Spinal cord (tissue), 9 donors: ENCODE measurements at regions not wholly inside any gene's neighbourhood (a gene's known extent, or its start where the extent isn't known, plus 50 kb on each side); places are given as distances from the start of the nearest gene placed in this dataset.
A peak's percentile ranks its signal among the peaks of the same experiment; 100 is the strongest.

Source experiments
- DNase-seq, 6 donors: peaks; one replicate each; pipeline versions ENCODE4 v3.0.0 to v3.0.0-alpha.2; 2013 to 2015; ENCODE audit warnings: low spot score in 6 of 6, low read depth in 4 of 6
- H3K27ac ChIP-seq: one replicate; pipeline ENCODE4 v1.5.1; 2013; ENCODE audit warnings: low read depth, low read length, control low read depth
- H3K27me3 ChIP-seq: one replicate; pipeline ENCODE4 v1.6.1; 2013; ENCODE audit warnings: low read length; ENCODE audit not compliant: control insufficient read depth, insufficient read depth
- H3K36me3 ChIP-seq: one replicate; pipeline ENCODE4 v1.6.1; 2013; ENCODE audit warnings: low read length; ENCODE audit not compliant: control insufficient read depth, insufficient read depth
- H3K4me1 ChIP-seq: one replicate; pipeline ENCODE4 v1.6.1; 2013; ENCODE audit warnings: low read length; ENCODE audit not compliant: control insufficient read depth, insufficient read depth
- H3K4me3 ChIP-seq: one replicate; pipeline ENCODE4 v1.5.1; 2013; ENCODE audit warnings: low read depth, low read length, control low read depth
- H3K9me3 ChIP-seq: one replicate; pipeline ENCODE4 v1.6.1; 2013; ENCODE audit warnings: low read length; ENCODE audit not compliant: control insufficient read depth, insufficient read depth
- WGBS: methylation state at CpG from one replicate; pipeline ENCODE4 v1.1.5; 2013; ENCODE audit warnings: missing lambda C conversion rate; ENCODE audit not compliant: insufficient coverage; 5-methylcytosine and 5-hydroxymethylcytosine counted together
- donor health status: healthy.

- no peak overlapping the region for H3K27ac ChIP-seq
- H3K4me3 ChIP-seq, result no peak overlapping the region
- H3K36me3 ChIP-seq, result no peaks in the 10 kb centered on the region
- no peaks in the 10 kb centered on the region for H3K9me3 ChIP-seq
- H3K4me1 ChIP-seq, result no peaks in the 10 kb centered on the region
- 100% methylated on average over 1 of the region's 2 CpGs for WGBS
- no peaks in the 10 kb centered on the region for H3K27me3 ChIP-seq
- DNase-seq, result no peak
These were observed 622.9 kb upstream of the SGO1 start for GRCh38 chr3:20808864-20809263.

DNA sequence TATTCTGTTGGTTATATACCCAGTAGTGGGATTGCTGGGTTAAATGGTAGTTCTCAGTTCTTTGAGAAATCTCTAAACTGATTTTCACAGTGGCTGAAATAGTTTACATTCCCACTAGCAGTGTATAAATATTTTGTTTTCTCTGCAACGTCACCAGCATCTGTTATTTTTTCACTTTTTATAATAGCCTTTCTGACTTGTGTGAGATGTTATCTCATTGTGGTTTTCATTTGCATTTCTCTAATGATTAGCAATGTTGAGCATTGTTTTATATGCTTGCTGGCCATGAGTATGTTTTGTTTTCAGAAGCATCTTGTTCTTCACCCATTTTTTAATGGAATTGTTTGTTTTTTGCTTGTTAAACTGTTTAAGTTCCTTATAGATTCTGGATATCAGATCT lies 612.7 kb upstream of the SGO1 start:
- Histone ChIP-seq H3K27ac (no peak overlapping the region), H3K4me3 (no peak overlapping the region), H3K4me1 (no peaks in the 10 kb centered on the region), H3K27me3 (no peaks in the 10 kb centered on the region), H3K36me3 (no peaks in the 10 kb centered on the region), H3K9me3 (no peaks in the 10 kb centered on the region)
- WGBS, result no CpG with 5 or more reads among the region's 1 CpG
- no peak for DNase-seq

GRCh38 chr3:20787005-20787404 lies 601.0 kb upstream of the SGO1 start:
- Histone ChIP-seq H3K27me3 (no peaks in the 10 kb centered on the region), H3K27ac (no peak overlapping the region), H3K4me3 (no peak overlapping the region), H3K9me3 (no peaks in the 10 kb centered on the region), H3K36me3 (no peaks in the 10 kb centered on the region), H3K4me1 (no peaks in the 10 kb centered on the region)
- no peak for DNase-seq
- 29% methylated on average over 1 of the region's 4 CpGs for WGBS

DNA sequence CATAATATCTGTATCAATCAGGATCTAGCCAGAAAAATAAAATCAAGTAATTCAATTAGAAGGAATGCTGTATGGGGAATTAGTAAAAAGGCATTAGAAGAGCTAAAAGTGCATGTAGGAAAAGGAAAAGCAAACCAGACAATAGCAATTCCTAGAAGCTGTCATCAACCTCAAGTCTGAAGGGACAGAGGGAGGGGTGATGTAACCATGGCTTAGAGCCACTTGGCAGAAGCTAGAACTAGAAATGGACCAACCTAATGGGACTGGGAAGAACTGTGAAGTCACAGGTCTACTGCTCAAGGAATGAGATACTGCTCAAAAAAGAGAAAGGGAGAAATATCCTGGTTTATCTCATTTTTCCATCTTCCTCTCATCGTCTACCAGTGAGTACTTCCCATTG lies 590.7 kb upstream of the SGO1 start:
- DNase-seq, result no peak
- H3K4me1 ChIP-seq, result no peaks in the 10 kb centered on the region
- no CpG with 5 or more reads among the region's 1 CpG for WGBS
- peaks cover 5% of the 10 kb centered on the region for H3K9me3 ChIP-seq
- no peak overlapping the region for H3K27ac ChIP-seq
- H3K4me3 ChIP-seq, result no peak overlapping the region
- no peaks in the 10 kb centered on the region for H3K36me3 ChIP-seq
- no peaks in the 10 kb centered on the region for H3K27me3 ChIP-seq

GRCh38 chr3:20776286-20776685 lies 590.3 kb upstream of the SGO1 start:
- Histone ChIP-seq H3K36me3 (no peaks in the 10 kb centered on the region), H3K9me3 (peaks cover 3% of the 10 kb centered on the region), H3K27ac (no peak overlapping the region), H3K27me3 (no peaks in the 10 kb centered on the region), H3K4me1 (no peaks in the 10 kb centered on the region), H3K4me3 (no peak overlapping the region)
- no CpG with 5 or more reads among the region's 1 CpG for WGBS
- peak in 1 of 6 donors; percentile 2 for DNase-seq

DNA sequence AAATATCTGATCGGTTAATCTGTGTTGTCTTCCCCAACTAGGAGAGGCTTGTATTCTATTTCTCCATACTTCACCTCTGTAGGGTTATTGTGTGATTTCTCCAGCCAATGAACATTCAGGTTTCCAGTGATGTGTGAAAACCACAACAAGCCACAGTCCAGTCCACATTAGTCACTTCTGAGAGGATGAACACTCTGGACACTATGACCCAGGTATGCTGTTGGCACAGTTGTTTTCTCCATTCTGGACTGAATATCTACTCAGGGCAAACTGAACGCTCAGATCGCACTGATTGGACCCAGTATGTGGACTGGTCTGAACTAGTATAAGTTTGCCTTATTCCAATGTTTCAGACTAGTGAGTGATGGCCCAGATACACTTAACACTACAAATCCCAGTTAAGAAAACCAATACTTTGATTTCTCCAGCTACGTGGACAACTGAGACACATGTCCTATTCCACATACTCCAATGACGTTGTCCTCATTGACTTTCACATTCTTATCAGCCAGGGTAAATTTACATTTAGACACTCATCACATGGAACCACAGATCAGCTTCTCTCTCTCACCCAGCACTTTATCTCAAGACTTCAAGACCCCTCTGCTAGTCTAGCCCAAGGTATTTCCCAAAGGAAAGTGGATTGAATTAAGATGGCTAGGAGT lies 587.4 kb upstream of the SGO1 start:
- no peaks in the 10 kb centered on the region for H3K27me3 ChIP-seq
- H3K4me3 ChIP-seq, result no peak overlapping the region
- 100% methylated on average over 2 of the region's 5 CpGs for WGBS
- no peak overlapping the region for H3K27ac ChIP-seq
- H3K36me3 ChIP-seq, result no peaks in the 10 kb centered on the region
- H3K4me1 ChIP-seq, result no peaks in the 10 kb centered on the region
- no peak for DNase-seq
- no peaks in the 10 kb centered on the region for H3K9me3 ChIP-seq

- H3K9me3 ChIP-seq, result no peaks in the 10 kb centered on the region
- no peak overlapping the region for H3K27ac ChIP-seq
- H3K4me1 ChIP-seq, result no peaks in the 10 kb centered on the region
- no peaks in the 10 kb centered on the region for H3K27me3 ChIP-seq
- H3K36me3 ChIP-seq, result no peaks in the 10 kb centered on the region
- DNase-seq, result no peak
- H3K4me3 ChIP-seq, result no peak overlapping the region
These were observed 586.9 kb upstream of the SGO1 start for GRCh38 chr3:20772869-20773268.

- Histone ChIP-seq H3K4me3 (no peak overlapping the region), H3K36me3 (no peaks in the 10 kb centered on the region), H3K9me3 (no peaks in the 10 kb centered on the region), H3K27ac (no peak overlapping the region), H3K4me1 (no peaks in the 10 kb centered on the region), H3K27me3 (no peaks in the 10 kb centered on the region)
- 69% methylated on average over 2 of the region's 4 CpGs for WGBS
- no peak for DNase-seq
These were observed 583.4 kb upstream of the SGO1 start for GRCh38 chr3:20769430-20769829.

DNA sequence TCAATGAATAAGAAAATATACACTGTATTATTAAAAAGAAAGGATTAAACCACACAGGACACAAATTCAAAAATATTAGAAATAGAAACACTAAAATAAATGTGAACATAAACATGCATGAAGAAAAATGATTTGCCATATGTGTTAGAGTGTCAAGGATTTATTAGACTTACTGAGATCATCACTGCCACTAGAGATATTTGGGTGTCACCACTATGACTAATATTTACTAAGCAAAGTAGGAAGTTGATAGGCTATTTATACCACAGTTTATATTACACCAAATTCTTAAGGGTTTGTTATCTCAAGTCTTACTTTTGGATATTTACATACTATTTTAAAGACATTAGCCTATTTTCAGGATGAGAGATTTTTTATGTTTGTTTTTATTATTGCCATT lies 575.0 kb upstream of the SGO1 start:
- H3K9me3 ChIP-seq, result no peaks in the 10 kb centered on the region
- no peak for DNase-seq
- no peaks in the 10 kb centered on the region for H3K36me3 ChIP-seq
- H3K4me1 ChIP-seq, result no peaks in the 10 kb centered on the region
- no peak overlapping the region for H3K27ac ChIP-seq
- H3K4me3 ChIP-seq, result no peak overlapping the region
- H3K27me3 ChIP-seq, result no peaks in the 10 kb centered on the region

- Histone ChIP-seq H3K4me1 (no peaks in the 10 kb centered on the region), H3K36me3 (no peaks in the 10 kb centered on the region), H3K4me3 (no peak overlapping the region), H3K27me3 (no peaks in the 10 kb centered on the region), H3K27ac (no peak overlapping the region), H3K9me3 (no peaks in the 10 kb centered on the region)
- 82% methylated on average over 1 of the region's 1 CpG for WGBS
- DNase-seq, result peak in 2 of 6 donors; percentile 26 to 35
These were observed 566.4 kb upstream of the SGO1 start for GRCh38 chr3:20752416-20752815.
